HG02840 (cell line): ENCODE measurements at regions not wholly inside any gene's neighbourhood (a gene's known extent, or its start where the extent isn't known, plus 50 kb on each side); places are given as distances from the start of the nearest gene placed in this dataset.

Source experiments
- ATAC-seq: cut with Tn5 transposase; IDR thresholded peaks from one replicate; pipeline ENCODE4 v1.9.1; 2021; ENCODE audit warnings: mild to moderate bottlenecking, moderate library complexity, moderate number of reproducible peaks; ENCODE audit not compliant: unreplicated experiment, low FRiP score

DNA sequence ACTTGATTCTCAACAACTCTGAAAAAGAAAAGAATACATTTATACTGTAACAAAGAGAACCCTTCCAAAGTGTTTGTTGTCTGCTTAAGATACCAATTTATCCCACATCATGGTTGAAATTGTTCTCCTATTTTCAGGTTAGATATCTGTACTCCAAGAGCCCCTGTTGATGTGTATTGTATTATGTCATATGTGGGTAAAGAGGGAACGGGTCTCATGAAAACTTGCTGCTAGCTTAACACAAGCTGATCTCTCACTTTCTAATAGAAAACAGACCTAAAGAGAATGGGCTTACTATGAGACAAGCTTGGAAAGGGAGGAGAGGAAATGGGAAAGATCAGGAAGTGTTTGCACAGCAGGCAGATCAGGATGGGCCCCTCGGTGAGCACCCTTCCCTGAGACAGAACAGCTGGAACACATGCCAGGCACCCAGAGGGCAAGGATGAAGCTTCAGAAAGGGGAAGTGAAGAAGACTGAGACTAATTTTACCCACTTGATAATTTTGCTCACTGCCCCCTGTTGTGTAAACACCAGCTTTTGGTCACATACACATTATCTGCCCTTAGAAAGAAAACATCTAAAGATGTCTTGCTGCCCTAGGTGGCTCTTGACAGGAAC, 747.9 kb upstream of the CCDC54 start:
- ATAC-seq, result no peak

GRCh38 chr3:106631373-106632108, 745.7 kb upstream of the CCDC54 start:
- ATAC-seq, result no peak

GRCh38 chr3:106635271-106635670, 742.0 kb upstream of the CCDC54 start:
- ATAC-seq, result no peak

DNA sequence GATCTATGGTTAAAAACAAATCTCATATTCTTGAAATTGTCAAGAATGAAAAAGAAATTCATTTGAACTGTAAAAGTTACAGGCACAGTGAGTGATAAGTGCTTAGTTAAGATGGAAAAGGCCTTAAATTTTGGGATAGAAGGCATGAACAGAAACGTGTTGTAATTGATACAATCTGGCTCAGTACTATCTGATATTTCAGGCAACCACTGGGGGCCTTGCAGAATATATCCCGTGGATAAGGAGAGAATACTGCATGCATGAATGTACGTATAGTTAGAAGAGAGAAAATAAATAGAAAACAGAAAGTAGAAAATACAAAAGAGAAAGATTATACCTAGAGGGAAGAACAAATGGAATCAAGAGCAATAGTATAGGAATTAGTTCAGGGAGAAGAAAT, 741.4 kb upstream of the CCDC54 start:
- ATAC-seq, result no peak

DNA sequence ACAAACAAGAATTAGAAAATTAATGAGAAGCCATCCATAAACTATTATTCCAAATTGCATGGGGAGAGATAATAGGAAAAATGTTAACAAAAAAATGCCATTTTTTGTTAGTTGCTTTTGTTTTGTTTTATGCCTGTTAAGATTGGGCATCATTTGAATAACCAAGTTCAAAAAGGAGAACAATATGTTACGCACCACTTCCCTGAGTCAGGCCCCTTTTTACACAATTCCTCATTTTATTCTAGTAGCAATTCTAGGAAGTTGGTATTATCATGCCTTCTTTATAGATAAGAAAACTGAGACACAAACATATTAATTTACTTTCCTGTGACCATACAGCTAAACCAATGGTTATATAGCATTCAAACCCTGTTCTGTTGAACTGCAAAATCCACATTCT, 736.9 kb upstream of the CCDC54 start:
- no peak for ATAC-seq

DNA sequence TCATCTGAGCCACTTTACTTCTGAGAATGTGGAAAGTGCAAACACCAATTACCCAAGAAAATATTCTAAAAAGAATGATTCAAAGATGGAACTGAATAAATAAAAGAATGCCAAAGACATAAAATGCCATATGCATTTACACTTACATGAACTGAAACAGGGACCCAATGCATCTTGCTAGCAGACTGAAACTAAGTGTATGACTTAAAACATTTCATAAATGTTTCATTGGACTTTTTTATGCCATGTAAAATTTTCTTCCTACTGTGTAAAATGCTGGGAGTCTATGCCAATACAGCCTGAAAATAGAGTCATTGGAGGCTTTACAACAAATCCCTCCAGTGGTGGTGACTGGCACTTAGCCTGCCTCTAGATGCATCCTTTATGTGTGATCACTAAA, 735.1 kb upstream of the CCDC54 start:
- ATAC-seq, result no peak

DNA sequence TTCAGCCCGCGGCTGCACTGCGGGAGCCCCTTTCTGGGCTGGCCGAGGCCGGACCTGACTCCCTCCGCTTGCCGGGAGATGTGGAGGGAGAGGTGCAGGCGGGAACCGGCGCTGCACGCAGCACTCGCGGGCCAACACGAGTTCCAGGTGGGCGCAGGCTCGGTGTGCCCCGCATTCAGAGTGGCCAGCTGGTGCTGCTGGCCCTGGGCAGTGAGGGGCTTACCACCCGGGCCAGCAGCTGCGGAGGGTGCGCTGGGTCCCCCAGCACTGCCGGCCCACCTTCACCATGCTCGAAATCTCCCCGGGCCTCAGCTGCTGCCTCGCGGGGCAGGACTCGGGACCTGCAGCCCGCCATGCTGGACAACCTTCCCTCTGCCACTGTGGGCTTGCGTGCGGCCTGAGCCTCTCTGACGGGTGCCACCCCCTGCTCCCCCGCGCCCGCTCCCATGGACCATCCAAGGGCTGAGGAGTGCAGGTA, 733.5 kb upstream of the CCDC54 start:
- ATAC-seq, result no peak

DNA sequence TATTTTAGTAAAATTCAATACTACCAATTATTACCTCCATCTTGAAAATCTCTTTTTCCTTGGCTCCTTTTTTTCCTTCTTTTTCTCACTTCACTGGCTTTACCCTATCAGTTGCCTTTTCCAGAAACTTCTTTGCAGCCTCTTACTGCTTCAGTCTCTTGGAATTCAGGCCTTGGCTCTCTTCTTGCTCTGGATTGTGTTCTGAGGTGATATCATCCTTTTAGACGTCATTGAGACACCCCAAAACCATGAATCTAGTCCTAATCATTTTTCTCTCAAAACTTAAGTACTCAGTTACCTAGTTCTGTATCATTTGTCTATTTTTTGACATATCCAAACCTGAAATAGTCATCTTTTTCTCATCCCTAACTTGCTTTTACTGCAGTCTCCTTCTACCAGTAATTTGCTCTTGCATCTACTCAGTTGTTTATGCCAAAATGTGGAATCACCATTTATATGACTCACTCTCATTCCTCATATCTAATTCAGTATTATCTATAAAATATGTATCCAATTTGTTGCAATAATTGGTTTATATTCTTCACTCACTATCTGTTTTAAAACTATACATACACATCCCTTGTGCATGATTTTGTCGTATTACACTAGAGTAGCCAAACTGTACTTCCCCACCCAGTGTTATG, 703.2 kb upstream of the CCDC54 start:
- no peak for ATAC-seq

GRCh38 chr3:106675451-106675850, 701.8 kb upstream of the CCDC54 start:
- ATAC-seq, result no peak

GRCh38 chr3:106678657-106679390, 698.4 kb upstream of the CCDC54 start:
- no peak for ATAC-seq

GRCh38 chr3:106683953-106684620, 693.2 kb upstream of the CCDC54 start:
- ATAC-seq, result no peak

DNA sequence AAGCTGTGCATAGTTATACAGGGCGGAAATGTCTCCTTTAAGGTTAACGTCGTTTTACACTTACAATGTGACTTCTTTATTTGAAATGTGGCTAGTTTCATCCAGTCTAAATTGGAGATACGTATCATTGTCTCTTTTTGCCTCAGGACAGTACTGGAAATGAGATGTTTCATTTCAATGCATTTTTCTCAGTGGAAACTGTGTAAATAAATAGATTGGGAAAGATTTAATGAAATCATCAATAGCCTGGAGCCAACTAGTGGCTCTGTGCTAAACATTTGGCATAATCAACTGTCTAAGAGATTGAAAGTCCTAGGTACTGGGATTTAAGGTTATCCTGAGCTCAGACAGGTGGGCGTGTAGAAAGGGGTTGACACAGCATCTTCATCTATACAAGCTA, 691.5 kb upstream of the CCDC54 start:
- no peak for ATAC-seq

GRCh38 chr3:106687905-106688304, 689.3 kb upstream of the CCDC54 start:
- no peak for ATAC-seq

GRCh38 chr3:106688464-106688863, 688.8 kb upstream of the CCDC54 start:
- no peak for ATAC-seq

- ATAC-seq, result no peak
These were observed 685.8 kb upstream of the CCDC54 start for GRCh38 chr3:106691476-106691875.

DNA sequence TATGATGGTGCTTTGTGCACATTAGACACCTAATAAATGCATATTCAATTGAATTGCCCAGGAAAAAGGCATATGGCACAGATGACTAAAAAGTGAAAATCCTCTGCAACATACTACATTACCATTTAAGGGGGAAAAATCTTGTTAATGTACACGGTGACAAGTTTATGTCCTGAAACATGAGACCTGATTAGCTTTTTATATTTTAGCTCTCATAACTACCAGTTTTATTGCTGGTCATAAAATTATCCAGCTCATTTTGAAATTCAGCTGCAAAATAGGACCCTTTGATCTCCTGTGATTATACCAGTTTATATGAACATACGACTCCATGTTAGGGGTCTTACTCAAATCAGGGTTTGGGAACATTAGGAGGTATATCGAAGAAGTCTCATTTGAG, 684.6 kb upstream of the CCDC54 start:
- ATAC-seq, result no peak

DNA sequence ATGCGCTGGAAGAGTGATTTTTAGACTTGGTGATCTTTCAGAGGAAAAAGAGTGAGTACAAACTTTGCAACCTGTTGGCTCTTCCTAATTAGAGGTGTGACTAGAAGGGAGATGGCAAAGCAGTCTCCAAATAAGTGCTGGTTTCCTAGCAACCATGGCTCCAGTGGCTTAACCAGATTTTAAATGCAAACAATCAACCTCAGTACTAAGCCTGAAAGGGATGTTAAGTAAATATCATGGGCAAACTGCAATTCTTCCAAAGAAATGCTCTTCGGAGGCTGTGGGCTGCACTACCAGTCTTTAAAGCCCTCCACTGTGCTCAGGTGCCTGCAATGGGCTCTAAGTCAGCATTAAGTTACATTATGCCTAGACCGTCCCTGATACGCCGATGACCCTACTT, 678.1 kb upstream of the CCDC54 start:
- no peak for ATAC-seq

GRCh38 chr3:106700981-106701380, 676.3 kb upstream of the CCDC54 start:
- no peak for ATAC-seq

DNA sequence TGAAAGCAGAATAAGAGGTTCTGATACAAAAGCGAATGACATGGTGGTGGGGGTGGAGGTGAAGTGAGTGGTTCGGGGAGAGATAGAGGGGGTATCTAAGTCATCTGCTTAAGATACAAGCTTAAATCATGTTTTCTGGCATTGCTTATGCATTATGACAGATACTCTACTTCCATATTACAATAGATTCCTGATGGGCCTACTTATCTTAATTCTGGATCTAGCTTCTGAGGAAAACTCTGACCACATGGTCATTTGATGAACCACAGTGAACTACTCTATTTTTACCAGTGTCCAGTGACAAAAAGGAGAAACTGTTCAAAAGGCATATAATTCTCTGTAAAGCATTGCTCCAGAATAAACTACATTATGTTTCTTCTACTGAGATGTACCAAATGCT, 673.7 kb upstream of the CCDC54 start:
- no peak for ATAC-seq

GRCh38 chr3:106707347-106707746, 669.9 kb upstream of the CCDC54 start:
- no peak for ATAC-seq

DNA sequence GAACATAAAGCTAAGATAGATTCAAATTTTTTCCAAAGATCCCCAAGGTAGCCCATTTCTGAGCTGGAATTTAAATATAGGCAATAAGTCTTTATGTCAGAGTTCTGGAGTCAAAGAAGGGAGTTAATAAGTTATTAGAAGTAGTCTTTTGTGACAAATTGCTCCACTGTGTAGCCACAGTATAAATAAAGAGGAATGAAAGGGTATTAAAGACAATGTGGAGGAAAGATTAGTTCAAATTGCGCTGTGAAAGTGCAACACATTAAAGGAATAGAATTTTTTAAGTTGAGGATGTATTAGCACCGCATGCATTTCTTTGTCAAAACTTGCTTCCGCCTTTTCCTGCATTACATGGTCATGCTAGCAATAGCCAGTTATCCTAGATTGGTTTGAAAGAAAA, 666.6 kb upstream of the CCDC54 start:
- ATAC-seq, result no peak
